ENCODE measurements at regions not wholly inside any gene's neighbourhood (a gene's known extent, or its start where the extent isn't known, plus 50 kb on each side); places are given as distances from the start of the nearest gene placed in this dataset.

- TF ChIP-seq GATA2 (IDR thresholded peaks at IDR 0.05; ENCODE audit: low read depth, low read length) (no peak), GATA3 (IDR thresholded peaks at IDR 0.05; ENCODE audit: low read depth, low read length) (no peak)
Measured at GRCh38 chr5:67373518-67373917, 176.9 kb upstream of the CD180 start.
